LoVo (cell line): ENCODE measurements at regions not wholly inside any gene's neighbourhood (a gene's known extent, or its start where the extent isn't known, plus 50 kb on each side); places are given as distances from the start of the nearest gene placed in this dataset.
"Not testable (repeated sequence)": the region's sequence is repeated elsewhere in the genome, so short reads cannot be mapped to it uniquely, and the experiment has no call there.

Experiments
- DNase-seq: peaks from one replicate; pipeline ENCODE4 v3.0.0-alpha.2; 2016; ENCODE audit warnings: low spot score

GRCh38 chr2:199216253-199216652 lies 241.5 kb downstream of the SATB2 start:
- DNase-seq = no peak

- no peak for DNase-seq
Measured at GRCh38 chr2:199207011-199207410, 250.7 kb downstream of the SATB2 start.

GRCh38 chr2:199206536-199206935 lies 251.2 kb downstream of the SATB2 start:
- no peak for DNase-seq

GRCh38 chr2:199202964-199203363 lies 254.8 kb downstream of the SATB2 start:
- DNase-seq = no peak

- no peak for DNase-seq
Measured at GRCh38 chr2:199201539-199201938, 256.2 kb downstream of the SATB2 start.

- DNase-seq = no peak
Measured at GRCh38 chr2:199199797-199200196, 257.9 kb downstream of the SATB2 start.

- DNase-seq = no peak
Measured at GRCh38 chr2:199197448-199197847, 260.3 kb downstream of the SATB2 start.

GRCh38 chr2:199196686-199197085 lies 261.1 kb downstream of the SATB2 start:
- no peak for DNase-seq

- no peak for DNase-seq
Measured at GRCh38 chr2:199195927-199196502, 261.7 kb downstream of the SATB2 start.

GRCh38 chr2:199191461-199191860 lies 266.3 kb downstream of the SATB2 start:
- no peak for DNase-seq

- DNase-seq = no peak
Measured at GRCh38 chr2:199189229-199189628, 268.5 kb downstream of the SATB2 start.

GRCh38 chr2:199186301-199186751 lies 271.4 kb downstream of the SATB2 start:
- DNase-seq = no peak

- DNase-seq = not testable (repeated sequence)
Measured at GRCh38 chr2:199185174-199185573, 272.6 kb downstream of the SATB2 start.

- no peak for DNase-seq
Measured at GRCh38 chr2:199163613-199164458, 293.9 kb downstream of the SATB2 start.

GRCh38 chr2:199160677-199161465 lies 296.9 kb downstream of the SATB2 start:
- DNase-seq = peak; percentile 2

GRCh38 chr2:199160081-199160480 lies 297.7 kb downstream of the SATB2 start:
- DNase-seq = no peak

GRCh38 chr2:199148076-199148845 lies 309.5 kb downstream of the SATB2 start:
- DNase-seq = no peak

- no peak for DNase-seq
Measured at GRCh38 chr2:199147216-199147615, 310.5 kb downstream of the SATB2 start.

- DNase-seq = no peak
Measured at GRCh38 chr2:199144546-199144945, 313.2 kb downstream of the SATB2 start.

GRCh38 chr2:199144036-199144435 lies 313.7 kb downstream of the SATB2 start:
- DNase-seq = no peak

GRCh38 chr2:199136681-199137080 lies 321.1 kb downstream of the SATB2 start:
- peak; percentile 33 for DNase-seq

- no peak for DNase-seq
Measured at GRCh38 chr2:199136242-199136641, 321.5 kb downstream of the SATB2 start.
